ENCODE measurements at regions not wholly inside any gene's neighbourhood (a gene's known extent, or its start where the extent isn't known, plus 50 kb on each side); places are given as distances from the start of the nearest gene placed in this dataset.

DNA sequence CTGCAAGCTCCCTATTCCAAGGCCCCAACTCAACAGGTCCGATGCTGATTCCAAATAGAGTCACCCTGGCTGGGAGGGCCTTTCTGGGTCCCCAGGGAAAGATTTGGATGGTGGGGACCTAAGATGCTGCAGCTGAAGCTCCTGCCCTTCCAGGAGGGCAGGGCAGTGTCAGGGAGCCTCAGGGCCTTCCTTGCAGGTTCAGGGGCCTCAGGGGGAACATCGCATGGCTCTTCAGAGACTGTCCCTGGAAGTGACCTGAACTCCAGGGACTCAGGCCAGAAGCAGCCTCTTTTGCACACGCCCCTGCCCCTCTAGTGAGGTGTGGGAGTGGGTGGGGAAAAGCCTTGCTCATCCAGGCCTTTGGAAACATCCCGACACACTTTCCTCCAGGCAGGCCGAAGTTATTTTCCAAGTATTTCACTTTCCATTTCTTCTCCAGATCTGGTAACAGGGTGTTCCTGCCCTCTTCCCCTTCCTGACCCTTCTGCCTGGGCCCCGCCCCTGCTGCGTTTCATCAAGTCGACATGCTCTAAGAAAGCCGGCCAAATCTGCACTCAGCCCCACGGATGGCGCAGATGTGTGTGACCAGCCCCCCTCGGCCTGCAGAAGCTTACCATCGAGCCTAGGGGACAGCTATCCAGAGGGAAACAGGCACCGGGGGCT is 159.5 kb downstream of the FGF18 start:
- intact Hi-C loops (cut with micrococcal nuclease), result no loop called here

GRCh38 chr5:171579976-171580411 is 160.5 kb downstream of the FGF18 start:
- intact Hi-C loops (cut with micrococcal nuclease), result no loop called here

DNA sequence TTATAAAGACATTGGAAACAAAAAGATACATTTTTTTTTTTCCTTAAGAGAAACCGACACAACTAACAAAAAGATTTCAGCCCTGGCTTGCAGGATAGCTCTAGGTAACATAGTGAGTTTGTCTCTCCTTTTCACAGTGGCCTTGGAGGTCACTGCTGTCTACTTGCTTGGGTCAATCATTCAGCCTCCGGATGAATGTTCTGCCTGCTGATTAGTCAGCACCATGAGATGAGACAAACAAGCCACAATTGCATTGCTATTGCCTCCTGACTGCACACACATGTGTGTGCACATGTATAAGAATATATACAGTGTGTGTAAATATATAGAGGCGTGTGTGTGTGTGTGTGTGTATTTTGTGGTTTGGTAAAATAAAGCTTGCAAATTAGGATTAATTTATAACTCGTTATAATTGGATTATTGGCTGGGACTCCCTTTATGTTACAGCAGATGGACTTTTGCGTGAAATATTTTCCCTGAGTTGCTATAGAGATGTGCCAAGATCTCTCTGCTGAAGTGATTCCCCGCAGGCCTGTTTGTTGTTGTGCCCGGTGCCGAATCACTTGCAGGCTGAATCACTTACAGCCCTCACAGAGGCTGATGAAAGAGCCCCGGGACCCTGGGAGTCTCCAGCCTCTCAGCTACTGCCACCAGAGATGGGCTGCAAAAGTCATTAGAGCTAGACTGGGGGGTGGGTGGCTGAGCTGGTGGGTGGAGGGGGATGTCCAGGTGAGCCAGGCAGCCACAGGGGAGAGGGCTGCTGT is 161.2 kb downstream of the FGF18 start:
- intact Hi-C loops (cut with micrococcal nuclease), result no loop called here

DNA sequence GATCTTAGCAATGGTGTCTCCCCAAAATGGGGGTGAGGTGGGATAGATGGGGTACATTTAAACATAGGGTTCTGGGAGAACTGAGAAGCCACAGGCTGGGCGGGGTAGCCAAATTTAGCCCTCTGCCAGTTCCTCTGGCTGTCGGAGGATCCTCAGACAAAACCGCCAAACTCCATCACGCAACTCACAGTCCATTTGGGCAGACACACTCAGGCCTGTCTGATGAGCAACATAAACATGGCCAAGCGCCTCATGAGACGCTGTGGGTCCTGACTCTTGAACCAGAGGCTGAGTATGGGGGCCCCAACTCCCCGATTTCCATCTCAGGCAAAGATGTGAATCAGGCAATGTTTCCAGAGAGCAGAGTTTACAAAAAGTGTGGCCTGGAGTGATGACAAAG is 162.3 kb downstream of the FGF18 start:
- intact Hi-C loops (cut with micrococcal nuclease), result no loop called here

GRCh38 chr5:171582849-171583248 is 163.4 kb downstream of the FGF18 start:
- intact Hi-C loops (cut with micrococcal nuclease), result no loop called here

DNA sequence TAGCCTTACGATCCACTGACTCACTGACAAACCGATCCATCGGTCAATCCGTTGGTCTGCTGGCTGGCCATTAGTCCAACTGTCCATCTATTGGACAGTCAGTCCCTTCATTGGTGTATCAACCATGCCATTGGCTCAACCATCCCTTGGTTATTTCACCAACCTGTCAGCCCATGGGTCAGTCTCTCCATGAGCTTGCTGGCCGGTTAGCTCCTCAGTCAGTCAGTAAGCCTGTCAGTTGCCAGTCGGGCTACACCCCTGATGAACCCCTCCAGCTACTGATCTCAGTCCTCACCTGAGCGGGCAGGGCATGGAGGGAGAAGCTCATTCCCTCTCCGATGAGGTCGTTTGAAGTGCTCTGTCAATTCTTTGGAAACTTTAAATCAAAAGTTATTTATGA is 166.5 kb downstream of the FGF18 start:
- intact Hi-C loops (cut with micrococcal nuclease), result no loop called here

- intact Hi-C loops (cut with micrococcal nuclease), result no loop called here
Observed at GRCh38 chr5:171586436-171586835, 167.0 kb downstream of the FGF18 start.

- intact Hi-C loops (cut with micrococcal nuclease), result no loop called here
Observed at GRCh38 chr5:171588046-171588445, 168.6 kb downstream of the FGF18 start.

DNA sequence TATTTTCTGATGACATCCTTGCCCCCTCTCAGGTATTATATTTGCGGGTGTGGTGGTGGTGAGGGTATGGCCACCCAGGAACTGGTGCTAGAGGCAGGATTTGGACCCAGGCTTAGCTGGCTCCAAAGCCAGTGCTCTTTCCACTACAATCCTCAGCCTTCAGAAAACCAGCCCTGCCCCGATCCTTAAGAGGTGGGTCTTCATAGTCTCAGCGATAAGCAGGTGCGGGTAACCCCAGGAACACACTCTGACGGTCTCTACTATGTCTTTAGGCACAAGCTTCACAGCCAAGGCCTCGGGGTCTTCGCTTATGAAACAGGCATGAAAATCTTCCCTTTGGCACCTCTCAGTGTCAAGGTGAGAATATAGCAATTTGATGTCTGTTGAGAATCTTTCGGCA is 169.3 kb downstream of the FGF18 start:
- intact Hi-C loops (cut with micrococcal nuclease), result no loop called here

GRCh38 chr5:171589461-171589860 is 170.0 kb downstream of the FGF18 start:
- intact Hi-C loops (cut with micrococcal nuclease), result no loop called here

DNA sequence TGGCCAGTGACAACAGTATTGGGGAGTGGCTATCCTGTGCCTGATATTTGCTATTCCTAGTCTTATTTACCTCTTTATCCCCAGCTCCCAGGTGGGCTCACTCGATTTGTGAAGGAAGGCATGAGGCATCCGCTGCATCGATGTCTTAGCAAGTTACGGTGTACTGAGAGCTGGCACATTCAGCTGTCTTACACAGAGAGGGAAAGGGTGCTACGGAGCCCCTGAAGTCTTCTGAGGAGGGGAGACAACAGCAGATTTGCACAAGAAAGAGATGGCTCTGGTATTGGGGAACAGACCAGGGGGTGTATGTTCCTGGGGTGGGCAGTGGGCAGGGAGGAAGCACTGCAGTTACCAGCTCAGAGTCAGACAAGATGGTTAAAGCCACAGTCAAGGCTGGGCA is 172.6 kb downstream of the FGF18 start:
- intact Hi-C loops (cut with micrococcal nuclease), result no loop called here

- intact Hi-C loops (cut with micrococcal nuclease), result no loop called here
Observed at GRCh38 chr5:171592736-171593135, 173.3 kb downstream of the FGF18 start.

DNA sequence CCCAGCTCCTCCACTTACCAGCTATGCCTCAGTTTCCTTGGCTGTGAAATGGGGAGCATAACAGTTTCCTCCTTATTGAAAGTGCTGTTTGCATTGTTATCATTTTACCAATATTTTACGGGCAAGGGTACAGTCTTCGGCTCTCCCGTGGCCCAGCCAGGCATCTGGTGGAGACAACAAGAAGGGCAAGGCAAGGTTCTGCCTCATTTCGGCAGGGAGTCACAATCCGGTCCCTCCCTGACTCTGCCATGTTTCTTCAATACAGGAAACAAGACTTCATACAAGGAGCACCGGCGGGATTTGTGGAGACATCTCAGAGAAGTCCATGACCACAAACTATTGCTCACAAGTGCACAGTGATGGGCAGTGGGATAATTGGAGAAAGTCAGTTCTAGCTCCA is 174.0 kb downstream of the FGF18 start:
- intact Hi-C loops (cut with micrococcal nuclease), result no loop called here

GRCh38 chr5:171593976-171594375 is 174.5 kb downstream of the FGF18 start:
- intact Hi-C loops (cut with micrococcal nuclease), result no loop called here

DNA sequence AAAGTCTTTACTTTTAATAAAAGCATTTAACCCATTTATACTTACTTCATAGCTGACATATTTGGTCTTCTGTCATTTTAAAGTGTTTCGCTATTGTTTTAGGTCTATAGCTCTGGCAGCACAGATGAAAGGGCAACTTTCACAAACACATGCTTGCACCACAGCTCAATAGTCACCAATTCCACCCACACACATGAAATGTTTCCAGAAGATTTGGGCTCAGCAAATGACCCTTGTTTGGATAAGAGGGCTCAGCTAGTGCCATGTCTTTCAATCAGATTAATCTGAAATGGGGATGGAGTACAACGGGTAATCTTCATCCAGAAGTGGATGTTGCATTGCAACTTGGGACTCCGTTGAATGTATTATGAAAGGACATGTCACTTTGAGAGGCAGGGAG is 176.0 kb downstream of the FGF18 start:
- intact Hi-C loops (cut with micrococcal nuclease), result no loop called here

DNA sequence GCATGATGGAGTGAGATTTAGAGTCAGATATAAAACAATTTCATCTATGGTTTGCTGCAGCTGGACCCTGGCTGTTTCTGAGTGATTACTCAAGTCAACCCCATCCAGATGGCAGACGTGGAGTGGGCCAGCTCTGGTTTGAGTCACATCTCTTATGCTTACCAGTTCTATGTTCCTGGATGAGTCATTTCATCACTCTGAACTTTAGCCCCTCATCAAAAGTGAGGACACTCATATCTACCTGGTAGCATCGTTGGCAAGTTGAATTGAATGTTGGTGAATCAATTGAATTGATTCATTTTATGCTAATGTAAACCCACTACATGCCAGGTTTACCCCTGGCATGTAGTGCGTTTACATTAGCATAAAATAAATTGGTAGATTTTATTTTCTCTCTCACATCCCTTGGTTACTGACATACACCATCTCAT is 176.4 kb downstream of the FGF18 start:
- intact Hi-C loops (cut with micrococcal nuclease), result no loop called here

GRCh38 chr5:171596391-171596878 is 177.0 kb downstream of the FGF18 start:
- intact Hi-C loops (cut with micrococcal nuclease), result no loop called here

GRCh38 chr5:171597946-171598640 is 178.6 kb downstream of the FGF18 start:
- intact Hi-C loops (cut with micrococcal nuclease), result no loop called here

- intact Hi-C loops (cut with micrococcal nuclease), result no loop called here
Observed at GRCh38 chr5:171598641-171599152, 179.2 kb downstream of the FGF18 start.

DNA sequence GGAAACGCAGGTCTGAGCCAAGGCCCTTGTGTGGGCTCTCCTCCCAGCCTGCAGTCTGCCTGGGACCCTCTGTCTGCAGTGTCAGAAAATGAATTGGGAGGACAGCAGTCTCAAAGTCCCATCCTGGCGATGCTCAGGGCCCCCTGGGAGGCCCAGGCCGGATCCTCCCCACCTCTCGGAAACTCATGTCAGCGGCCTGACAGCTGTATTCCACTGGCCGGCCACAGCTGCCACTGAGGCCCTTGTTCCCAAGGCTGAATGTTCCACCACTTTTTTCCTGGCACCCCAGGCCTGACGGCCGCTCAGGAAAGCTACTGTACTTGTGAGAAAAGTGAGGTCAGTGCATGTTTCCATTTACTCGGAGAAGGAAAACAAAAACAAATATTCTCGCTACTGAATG is 180.0 kb downstream of the FGF18 start:
- intact Hi-C loops (cut with micrococcal nuclease), result no loop called here

- intact Hi-C loops (cut with micrococcal nuclease), result no loop called here
Observed at GRCh38 chr5:171599957-171600612, 180.6 kb downstream of the FGF18 start.
